ENCODE measurements at regions not wholly inside any gene's neighbourhood (a gene's known extent, or its start where the extent isn't known, plus 50 kb on each side); places are given as distances from the start of the nearest gene placed in this dataset.

- no peak for DNase-seq
Measured at GRCh38 chr15:88403351-88403791, 63.8 kb downstream of the MRPL46 start.

DNA sequence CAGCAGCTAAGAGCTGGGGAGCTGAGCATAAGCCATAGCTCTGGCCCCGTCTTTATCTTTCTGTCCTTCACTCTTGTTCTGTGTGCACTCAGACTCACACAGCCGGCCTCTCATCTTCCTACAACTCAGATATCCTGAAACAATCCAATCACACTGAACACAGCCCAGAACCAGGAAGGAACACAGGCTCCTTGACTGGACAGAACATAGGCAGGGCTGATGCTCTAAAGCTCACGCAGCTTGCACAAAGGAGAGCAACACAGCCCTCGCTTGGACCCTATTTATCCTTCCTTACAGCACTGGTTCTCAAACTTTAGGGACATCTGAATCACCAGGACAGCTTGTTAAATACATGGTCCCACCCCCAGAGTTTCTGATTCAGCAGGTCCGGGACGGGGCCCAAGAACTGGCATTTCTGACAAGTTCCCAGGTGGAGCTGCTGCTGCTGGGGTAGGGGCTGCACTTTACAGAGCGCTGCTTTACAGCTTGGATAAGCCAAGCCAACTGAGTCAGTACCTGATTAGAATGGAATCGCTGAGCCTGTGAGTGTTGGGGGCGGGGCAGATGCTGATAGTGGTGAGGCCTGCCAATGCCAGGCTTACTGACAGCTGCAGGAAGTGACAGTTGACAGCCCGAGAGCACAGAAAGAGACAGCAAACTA, 65.1 kb downstream of the MRPL46 start:
- peak; percentile 21 for DNase-seq

DNA sequence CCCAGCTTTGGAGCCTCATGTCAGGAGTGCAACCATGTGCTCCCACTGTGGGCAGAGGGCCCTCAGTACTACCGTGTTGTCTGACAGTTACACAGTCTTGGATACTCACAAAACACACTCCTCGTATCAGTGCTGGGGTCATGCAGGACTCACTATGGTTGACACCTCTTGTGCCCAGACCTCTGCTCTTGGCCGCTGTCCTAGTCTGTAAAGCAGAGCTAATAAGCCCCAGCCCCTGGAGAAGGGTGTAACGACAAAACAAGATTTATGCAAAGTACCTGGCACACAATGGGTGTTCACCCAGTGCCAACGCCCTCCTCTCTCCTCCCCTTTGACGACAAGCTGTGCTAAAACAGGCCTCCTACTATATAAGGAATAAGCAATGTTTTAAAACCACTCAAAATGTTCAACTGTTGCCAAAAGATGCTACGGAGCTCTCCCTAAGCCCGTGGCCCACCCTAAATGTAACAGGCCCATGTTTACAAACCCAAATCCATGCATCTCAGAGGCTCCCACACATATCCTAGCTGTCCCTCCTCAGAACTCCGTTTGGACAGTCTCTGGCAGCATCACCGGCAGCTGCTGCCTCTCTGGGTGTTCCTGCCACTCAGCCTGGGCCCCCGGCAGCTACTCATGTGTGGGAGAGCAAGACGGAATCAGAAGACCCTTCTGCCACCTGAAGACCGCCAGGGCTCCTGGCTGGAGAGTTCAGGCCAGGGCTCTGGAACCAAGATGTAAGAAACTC, 65.8 kb downstream of the MRPL46 start:
- no peak for DNase-seq

DNA sequence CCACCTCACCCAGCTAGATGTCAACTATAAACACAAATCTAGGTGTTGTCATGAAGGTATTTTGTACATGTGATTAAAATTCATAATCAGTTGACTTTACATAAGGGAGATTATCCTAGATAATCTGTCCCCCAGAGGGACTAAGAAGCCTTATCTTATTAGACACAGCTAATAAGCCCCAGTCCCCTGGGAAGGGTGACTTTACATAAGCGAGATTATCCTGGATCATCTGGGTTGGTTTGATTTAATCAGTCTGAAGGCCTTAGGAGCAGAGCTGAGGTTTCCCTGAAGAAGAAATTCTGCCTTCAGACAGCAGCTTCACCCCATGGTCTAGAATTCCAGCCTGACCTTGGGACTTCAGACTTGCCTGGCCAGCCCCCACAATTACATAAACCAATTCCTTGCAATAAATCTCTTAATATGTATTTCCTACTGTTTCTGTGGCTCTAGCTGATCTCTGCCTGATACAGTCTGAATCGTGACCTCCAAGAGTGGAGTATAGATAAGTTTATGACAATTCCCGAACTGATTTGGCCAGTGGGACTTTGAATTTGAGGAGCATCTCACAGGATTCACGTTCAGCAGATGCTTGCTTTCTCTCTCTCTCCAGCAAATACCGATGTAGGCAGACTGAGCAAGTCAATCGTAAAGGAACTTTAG, 66.5 kb downstream of the MRPL46 start:
- no peak for DNase-seq

- DNase-seq = no peak
Measured at GRCh38 chr15:88400084-88400483, 67.1 kb downstream of the MRPL46 start.

DNA sequence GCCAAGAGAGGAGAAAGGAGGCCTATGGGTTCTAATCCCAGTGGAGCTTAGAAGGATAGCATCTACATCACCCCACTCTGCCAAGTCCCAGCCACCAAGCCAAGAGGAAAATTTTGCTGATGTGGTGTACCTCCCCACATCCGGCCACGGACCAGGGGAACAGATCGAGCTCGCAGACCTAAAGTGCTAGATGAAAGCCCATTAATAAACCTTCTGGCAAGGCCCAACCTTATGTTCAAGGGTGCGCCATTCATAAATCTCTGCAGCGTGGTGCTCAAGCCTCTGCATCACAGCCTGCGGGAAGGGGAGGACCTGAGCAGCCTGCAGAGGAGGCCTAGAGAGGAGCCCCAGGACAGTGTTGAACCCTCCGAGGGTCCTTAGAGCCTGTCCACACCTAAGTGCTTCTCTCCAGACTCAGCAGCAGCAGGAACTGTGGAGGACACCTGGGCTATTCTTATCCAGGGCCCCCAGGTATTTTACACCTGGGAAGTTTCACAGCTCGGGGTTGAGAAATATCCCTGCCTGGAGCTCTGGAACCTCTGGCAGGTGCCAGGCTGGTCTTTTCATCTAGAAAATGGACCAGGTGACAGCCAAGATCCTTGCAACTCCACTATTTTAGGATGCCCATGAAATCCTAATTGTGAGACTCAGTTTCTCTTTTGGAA, 68.0 kb downstream of the MRPL46 start:
- DNase-seq = no peak

- no peak for DNase-seq
Measured at GRCh38 chr15:88398011-88398410, 69.2 kb downstream of the MRPL46 start.

DNA sequence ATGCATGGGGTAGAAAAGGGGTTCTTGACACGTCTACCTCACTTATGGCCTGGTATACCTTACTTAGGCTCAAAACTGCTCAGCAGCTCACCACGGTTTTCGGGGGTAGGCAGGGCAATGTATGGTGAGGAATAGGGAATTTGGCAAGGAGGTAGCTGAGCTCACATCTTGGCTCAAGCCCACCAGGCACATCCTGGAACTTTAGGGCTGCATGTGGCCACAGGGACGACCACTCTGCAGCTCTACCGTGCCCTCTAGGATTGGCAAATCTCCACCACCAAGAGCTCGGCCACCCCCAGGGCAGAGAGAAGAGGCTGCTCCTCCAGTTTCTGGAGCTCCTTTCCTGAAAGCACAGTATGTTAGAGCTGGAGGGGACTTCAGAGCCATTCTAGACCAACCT, 69.7 kb downstream of the MRPL46 start:
- DNase-seq = no peak

DNA sequence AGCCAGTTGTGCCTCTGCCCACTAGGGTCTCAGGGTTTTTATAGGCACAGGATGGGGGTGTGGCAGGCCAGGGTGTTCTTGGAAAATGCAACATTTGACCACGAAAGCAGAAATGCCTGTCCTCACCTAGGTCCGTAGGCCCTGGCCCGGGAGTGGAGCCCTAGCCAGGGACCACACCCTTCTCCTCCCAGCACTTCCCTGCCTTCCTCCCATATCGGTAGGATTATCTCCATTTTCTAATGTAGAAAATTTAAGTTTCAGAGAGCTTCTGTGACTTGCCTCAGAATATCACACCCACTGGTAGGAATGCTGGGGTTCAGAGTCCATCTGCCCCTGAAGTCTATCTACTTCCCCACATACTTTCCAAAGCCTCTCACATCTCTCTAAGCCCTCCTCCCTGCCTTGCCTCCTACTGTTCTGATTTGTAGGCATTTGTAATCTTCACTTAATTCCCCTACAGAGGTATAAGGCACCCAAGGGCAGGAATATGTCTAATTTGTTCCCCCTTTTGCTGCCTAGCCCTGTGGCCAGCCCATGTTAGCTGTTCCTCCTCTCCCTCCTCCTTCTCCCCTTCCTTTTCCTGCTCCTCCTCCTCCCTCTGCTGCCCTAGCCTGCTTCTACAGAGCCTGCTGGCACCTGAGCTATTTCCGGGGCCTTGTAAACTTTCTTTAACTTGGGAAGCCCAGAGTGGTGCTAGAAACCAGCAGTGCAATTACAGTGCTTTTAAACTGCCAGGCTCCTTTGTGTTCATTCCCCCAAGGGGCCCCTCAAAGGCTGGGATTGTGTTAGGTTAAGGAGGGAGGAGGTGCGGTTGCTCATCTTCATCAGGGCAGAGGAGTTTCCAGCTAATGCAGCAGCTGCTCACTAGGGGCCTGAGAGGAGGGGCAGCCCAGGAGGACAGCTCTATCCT, 71.1 kb downstream of the MRPL46 start:
- DNase-seq = no peak

GRCh38 chr15:88395241-88395640, 71.9 kb downstream of the MRPL46 start:
- no peak for DNase-seq

DNA sequence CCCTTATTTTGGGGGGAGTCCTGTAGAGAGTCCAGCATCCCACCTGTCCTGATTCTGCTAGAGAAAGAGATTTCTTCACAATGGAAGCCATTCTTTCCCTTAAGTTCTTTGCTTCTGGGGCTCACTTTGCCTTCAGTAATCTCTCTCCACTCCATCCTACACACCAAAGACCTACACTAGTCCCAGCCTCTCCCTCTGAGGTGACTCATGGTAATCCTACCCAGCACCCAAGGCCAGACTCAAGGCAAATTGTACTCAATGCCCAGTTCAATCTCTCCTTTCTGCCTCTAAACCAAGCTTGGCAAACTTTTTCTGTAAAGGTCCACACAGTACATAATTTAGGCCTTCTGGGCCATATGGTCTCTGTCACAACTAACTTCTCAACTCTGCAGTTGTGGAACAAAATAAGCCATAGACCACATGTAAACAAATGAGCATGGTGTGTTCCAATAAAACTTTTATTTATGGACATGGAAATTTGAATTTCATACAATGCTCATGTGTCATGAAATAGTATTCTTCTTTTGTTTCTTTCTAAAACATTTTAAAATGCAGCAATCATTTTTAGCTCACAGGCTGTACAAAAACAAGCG, 72.5 kb downstream of the MRPL46 start:
- DNase-seq = no peak

- no peak for DNase-seq
Measured at GRCh38 chr15:88393719-88394519, 73.3 kb downstream of the MRPL46 start.

GRCh38 chr15:88391700-88392099, 75.5 kb downstream of the MRPL46 start:
- DNase-seq = no peak

GRCh38 chr15:88391006-88391405, 76.2 kb downstream of the MRPL46 start:
- no peak for DNase-seq

GRCh38 chr15:88390164-88390901, 76.9 kb downstream of the MRPL46 start:
- no peak for DNase-seq

DNA sequence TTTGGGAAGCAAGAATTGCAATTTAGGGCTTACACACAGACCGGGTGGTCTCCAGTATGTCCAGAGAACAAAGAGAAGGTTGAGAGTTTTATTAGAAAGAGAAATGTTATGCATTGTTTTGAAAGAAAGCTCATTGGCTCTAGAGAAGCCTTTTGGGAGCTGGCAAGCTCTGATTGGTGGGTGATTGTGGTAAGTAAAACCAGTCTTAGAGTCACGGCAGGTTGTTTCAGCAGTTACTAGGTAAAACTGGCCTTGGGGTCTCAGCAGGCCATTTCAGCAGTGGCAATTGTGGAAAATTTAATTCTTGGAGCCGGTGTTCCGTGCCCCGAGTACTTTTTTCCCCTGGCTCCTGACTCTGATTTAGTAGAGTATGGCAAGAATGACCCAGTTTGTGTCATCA, 78.1 kb downstream of the MRPL46 start:
- DNase-seq = no peak

- DNase-seq = no peak
Measured at GRCh38 chr15:88388686-88389085, 78.5 kb downstream of the MRPL46 start.

DNA sequence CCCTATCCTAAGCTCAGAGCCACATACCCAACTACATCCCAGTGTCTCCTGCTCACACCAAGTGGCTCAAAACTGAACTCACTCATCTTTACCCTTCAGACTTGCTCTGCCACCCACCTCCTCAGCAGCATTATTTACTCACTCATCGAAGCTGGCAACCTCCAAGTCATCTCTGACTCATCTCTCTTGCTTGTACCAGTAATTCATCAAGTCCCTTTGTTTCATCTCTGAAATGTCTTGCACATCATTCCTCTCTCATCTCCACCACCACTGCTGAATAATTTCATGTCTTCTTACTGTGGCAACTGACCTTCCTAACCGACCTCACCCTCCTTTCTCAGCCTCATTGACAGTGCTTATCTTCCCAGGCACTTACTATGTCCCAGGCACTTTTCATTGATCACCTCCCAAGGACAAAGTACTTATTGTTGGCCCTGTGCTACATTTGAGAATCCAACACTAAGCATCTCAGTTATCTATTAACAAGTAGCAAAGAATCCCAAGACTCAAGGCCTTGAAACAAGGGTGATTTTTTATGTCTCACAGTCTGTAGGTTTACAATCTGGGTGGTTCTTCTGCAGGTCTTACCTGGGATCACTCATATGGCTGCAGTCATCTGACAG, 82.0 kb downstream of the MRPL46 start:
- DNase-seq = no peak

DNA sequence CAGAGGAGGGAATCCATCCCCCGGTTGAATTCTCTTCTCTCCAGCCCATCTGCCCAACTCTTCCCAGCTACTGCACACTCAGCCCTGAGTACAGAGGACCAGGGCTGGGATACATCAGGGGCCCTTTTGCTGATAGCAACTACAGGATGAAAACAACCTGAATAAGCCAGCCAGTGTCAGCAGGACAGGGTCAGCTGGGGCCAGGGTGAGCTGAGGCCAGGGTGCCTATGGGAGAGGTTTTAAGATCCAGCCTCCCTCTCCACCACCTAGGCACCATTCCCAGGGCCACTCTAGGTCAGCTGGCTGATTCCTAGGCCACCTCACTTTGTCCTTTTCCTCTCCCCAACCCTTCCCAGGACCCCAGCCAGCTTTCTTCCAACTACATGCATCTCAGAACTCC, 83.8 kb downstream of the MRPL46 start:
- no peak for DNase-seq

- DNase-seq = no peak
Measured at GRCh38 chr15:88382482-88382983, 84.7 kb downstream of the MRPL46 start.

Measured in hematopoietic multipotent progenitor cell treated with erythropoietin and hydrocortisone succinate and interleukin-3 and kit ligand, for 8 days (in vitro differentiated cells).